NCI-H524 (cell line): ENCODE measurements at regions not wholly inside any gene's neighbourhood (a gene's known extent, or its start where the extent isn't known, plus 50 kb on each side); places are given as distances from the start of the nearest gene placed in this dataset.
"Not testable (repeated sequence)": the region's sequence is repeated elsewhere in the genome, so short reads cannot be mapped to it uniquely, and the experiment has no call there.

Experiments used
- DNase-seq, 2 experiments: peaks; one replicate each; lab custom pipeline; 2025; lab: John Stamatoyannopoulos, UW

DNA sequence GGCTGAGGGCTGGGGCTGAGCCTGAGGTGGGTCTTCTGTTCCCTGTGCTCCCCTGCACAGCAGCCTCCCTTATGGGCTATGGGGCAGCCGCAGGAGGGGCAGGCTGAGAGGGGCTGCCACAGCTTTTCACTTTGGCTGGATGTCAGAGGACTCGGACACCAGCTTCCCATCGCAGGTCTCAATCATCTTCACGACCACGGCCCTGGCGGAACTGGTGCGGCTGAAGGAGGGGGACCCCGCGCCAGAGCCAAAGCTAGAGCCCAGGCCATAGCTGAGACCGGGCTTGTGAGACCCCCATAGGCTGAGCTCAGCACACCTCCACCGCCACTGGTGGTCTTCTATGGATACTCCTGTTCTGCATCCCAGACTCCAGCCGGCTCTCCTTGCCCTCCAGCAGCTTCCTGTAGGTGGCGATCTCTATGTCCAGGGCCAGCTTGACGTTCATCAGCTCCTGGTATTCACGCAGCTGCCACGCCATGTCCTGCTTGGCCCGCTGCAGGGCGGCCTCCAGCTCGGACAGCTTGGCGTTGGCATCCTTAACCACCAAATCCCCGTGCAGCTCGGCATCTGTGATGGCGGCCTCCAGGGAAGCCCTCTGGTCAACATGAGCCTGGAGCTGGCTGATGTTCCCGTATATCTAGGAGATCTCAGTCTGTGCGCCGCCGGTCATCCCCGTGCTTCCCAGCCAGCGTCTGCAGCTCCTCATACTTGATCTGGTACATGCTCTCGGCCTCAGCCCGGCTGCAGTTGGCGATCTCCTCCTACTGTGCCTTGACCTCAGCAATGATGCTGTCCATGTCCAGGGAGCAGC is 181.7 kb upstream of the SYNPR start:
- DNase-seq = no peak

GRCh38 chr3:63097396-63097795 is 180.7 kb upstream of the SYNPR start:
- DNase-seq = no peak

DNA sequence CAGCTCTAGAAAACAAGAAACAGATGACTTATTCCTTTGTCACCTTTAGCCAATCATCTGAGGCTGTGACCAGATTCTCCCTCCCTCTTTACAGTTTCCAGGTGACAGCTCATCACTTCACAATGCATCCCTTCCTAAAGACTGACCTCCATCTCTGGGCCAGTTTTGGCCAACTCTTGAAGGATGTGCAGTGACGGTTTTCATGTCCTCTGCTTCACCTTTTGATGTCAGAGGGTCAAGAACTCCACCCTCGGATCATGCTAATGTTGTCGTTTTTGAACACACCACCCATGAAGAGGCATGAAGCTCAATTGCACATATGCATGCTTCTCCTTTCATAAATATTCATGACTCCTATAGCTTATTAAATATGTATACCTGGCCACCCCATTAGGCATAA is 161.2 kb upstream of the SYNPR start:
- no peak for DNase-seq

DNA sequence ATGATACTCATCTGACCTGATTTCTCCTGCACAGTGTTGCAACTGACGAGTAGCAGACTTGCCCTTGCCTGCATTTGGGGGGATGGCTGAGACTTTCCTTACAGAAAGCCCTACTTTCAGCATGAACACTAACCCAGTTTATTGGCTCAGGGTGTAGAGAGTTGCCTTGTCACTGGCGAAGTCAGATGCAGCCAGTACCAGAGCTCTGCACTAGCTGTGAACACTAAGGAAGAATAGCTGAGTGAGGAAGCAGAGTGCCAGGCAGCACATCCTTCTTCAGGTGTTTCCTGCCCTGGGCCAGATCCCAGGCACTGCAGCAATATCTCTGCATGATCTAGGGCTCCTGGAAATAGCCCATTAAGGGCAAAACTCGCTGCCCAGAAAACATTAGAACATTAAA is 154.0 kb upstream of the SYNPR start:
- DNase-seq = no peak

GRCh38 chr3:63126530-63126929 is 151.6 kb upstream of the SYNPR start:
- DNase-seq = no peak

DNA sequence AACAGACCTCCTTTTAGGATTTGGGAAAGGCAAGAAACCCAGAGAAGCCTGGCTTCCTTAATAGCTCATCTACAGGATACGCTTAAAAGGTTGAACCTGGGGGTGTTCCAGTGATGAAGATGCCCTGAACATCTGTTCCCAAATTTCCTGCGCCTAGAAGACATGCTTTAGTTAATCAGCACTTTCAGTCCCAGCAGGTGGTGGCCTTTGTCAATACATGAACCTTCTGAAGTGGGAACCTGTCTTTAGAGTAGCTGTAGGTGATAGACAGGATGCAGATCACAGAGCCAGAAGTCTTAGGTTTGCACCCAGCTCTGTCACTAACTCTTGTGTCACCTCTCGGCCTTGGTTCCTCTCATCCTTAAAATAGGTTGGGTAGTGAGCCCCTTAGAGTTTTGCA is 149.7 kb upstream of the SYNPR start:
- peak; percentile 84 to 93 for DNase-seq

- DNase-seq = no peak
Measured at GRCh38 chr3:63130625-63131024, 147.5 kb upstream of the SYNPR start.

DNA sequence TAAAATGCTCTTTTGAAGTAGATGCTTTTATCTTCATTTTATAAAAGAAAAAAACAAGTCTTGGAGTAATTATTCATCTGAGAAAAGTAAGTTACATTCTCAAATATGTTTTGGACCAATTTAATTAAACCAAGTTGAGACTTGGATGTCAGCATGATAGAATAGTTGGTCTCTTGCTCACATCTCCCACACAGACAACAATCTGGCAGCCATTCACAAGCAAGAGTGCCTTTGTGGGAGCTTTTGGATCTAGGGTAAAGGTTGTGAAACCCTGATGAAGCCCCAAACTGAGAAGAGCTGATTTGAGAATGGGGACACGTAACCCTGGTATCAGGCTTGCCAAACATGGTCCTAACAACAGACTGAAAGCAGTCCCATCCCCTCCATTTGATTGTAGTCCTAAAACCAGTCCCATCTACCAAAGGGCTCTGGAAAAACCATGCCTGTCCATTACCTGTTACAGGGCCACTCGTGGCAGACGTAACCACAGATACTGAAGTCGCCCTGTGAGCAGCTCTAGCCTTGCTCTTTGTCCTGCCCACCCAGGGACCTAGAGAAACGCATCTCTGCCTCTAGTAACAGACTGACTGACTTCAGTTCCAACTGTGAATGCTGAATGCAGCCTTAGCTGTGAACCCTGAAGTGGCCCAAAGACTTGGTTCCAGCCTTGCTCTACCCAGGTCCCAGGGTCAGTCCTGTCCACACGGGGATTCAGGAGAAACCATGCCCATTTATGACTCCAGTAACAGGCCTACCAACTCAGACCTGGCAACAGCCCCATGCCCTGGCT is 145.5 kb upstream of the SYNPR start:
- DNase-seq = no peak

DNA sequence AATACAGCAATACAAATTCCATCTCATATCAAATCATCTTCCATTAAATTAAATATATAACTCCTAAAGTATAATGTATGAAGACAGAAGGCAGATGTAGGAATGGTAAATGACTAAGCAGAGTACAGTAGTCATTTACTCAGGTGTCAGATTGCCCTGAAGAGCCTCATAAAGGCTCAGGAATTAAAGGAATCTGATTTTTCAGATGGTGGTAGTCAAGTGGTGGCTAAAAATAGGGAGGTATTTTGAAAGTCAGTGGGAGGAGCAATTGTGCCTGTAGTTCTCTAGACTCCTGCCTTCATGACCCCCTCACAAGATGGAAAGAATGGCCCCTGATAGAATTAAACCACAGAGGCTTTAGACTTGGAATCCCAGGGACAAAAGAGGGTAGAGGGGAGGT is 142.7 kb upstream of the SYNPR start:
- peak; percentile 45 to 76 for DNase-seq

- not testable (repeated sequence) for DNase-seq
Measured at GRCh38 chr3:63136249-63136648, 141.9 kb upstream of the SYNPR start.

DNA sequence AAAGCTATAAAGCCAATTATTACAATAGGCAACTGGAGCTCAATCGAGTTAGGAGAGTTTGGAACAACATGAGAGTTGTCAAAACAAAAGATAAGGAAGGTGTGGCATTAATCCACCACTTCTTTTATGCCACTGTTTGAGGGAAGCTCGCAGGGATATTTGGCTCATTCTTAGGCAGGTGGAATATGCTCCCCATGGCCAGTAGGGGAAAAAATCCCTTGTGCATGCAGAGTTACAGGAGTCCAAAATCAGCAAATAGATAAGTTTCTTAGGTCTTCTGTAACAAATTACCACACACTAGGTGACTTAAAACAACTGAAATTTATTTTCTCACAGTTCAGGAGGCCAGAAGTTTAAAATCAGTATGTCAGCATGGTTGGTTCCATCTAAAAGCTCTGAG is 135.4 kb upstream of the SYNPR start:
- DNase-seq = no peak

DNA sequence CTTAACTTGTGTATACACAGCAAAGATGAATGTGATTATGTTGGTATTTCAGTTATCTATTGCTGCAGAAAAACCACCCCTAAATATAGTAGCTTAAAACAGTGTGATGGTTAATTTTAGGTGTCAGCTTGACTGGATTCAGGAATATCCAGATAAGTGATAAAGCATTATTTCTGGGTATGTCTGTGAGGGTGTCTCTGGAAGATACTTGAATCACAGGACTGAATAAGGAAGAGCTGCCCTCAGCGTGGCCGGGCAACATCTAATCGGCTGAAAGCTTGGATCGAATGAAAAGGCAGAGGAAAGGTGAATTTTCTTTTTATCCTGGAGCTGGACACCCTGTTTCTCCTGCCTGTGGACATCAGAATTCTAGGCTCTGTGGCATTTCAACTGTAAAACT is 132.0 kb upstream of the SYNPR start:
- no peak for DNase-seq

DNA sequence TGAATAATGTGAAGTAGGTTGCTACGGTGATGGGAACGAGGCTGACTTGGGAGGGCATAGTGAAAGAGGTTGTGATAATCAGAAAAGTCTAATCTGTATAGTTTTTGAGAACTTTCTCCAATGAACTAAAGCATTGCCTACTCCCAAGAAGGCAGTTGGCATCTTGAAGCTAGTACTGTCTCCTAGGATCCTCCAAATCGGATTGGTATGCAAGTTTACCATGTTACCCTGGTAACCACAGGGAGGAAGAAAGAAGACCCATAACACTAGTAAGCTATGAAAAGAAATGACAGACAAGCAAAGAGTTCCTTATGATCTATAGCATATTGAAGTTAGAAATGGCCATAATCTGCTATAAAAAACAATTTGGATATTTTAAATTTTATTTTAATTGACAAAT is 127.2 kb upstream of the SYNPR start:
- DNase-seq = no peak

GRCh38 chr3:63151897-63152296 is 126.2 kb upstream of the SYNPR start:
- peak; percentile 41 to 67 for DNase-seq

DNA sequence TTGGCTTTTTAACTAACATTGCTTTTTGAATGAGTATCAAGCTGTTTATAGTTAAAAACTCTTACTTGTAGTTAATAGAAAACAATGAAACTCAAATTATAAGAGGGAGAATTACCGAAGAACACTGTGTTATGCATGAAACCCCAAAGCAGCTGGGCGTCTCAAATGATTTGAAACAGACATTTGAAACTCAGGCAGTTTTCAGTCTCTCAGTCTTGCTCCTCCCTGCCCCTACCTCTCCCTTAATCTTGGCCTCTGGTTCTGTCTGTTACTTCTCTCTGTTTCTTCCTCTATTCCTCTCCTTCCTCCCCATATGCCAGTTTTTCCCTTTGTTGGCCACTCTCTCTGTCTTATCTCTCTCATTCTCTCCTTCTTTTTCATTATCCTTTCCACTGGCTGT is 118.3 kb upstream of the SYNPR start:
- DNase-seq = no peak

- DNase-seq = no peak
Measured at GRCh38 chr3:63167113-63167512, 111.0 kb upstream of the SYNPR start.

- DNase-seq = no peak
Measured at GRCh38 chr3:63168179-63168578, 109.9 kb upstream of the SYNPR start.

- DNase-seq = no peak
Measured at GRCh38 chr3:63179862-63180522, 98.1 kb upstream of the SYNPR start.

- peak; percentile 46 to 87 for DNase-seq
Measured at GRCh38 chr3:63192248-63192647, 85.9 kb upstream of the SYNPR start.

DNA sequence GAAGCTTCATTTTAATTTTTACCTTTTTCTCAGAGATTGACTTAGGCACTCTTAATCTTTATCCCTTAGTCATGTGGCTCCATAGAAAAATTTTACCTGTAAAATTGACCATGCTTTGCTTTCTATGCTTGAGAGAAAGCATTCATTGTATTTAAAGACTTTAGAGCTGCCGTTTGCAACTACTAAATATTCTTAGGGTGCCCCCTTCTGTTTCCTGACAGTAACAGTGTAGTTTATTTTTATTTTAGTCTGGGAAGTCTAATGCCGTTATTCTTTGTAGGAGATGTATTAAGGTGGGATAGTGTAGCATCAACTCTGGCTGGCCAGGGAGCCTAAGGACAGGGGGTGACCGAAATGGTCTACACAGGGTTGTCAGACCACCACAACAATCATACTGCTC is 84.5 kb upstream of the SYNPR start:
- DNase-seq = peak; percentile 16 to 70

DNA sequence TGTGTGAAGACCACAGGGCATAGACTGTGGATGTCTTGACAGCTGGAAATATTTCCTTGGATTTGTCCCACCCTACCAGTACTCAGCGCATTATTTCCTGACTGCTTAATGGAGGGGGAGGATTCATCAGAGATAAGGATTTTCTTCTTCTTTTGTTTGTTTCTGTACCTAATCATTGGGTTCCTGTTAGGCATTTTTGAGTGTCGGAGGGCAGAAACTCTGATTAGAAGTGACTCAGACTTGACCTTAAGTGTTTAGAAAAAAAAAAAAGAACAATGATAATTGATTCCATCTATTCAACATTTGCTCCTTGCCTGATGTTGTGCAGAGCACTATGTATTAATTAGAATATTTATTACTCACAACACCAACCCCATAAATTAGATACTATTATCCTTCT is 78.5 kb upstream of the SYNPR start:
- no peak for DNase-seq

GRCh38 chr3:63202529-63202928 is 75.6 kb upstream of the SYNPR start:
- no peak for DNase-seq

DNA sequence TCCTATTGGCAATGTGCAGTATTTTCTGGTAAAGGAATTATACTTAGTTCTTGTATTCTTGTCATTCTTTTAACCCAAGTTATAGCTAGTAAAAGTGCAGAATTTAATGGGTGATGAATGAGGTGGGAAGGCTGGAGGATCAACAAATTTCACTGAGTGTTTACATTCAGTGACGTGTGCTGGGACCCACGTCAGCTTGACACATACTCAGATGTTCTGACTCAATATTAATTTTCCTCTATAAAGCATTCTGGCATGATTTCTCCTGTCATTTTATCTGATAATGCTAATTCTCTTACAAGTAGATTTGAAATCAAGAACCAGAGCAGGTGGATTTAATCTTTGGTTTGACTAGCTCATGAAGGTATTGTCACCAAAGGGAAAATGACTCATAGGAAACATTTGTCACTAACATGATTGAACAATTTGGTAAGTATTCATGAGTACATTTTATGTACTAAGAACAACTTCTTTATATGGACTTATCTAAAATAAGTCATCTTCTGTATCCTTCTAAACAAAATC is 71.0 kb upstream of the SYNPR start:
- DNase-seq = no peak
